IMR-90 (cell line): ENCODE measurements at regions not wholly inside any gene's neighbourhood (a gene's known extent, or its start where the extent isn't known, plus 50 kb on each side); places are given as distances from the start of the nearest gene placed in this dataset.

ENCODE experiments used
- ATAC-seq: fragments of 200-7000 bp; cut with Tn5 transposase; 2 replicates; pipeline ENCODE4 v1.9.1; 2020; ENCODE audit warnings: low read depth, mild to moderate bottlenecking, moderate library complexity
- BruUV-seq: library from RNA; stranded (reverse); fragments of 400-500 nt; replicated peaks from 2 replicates; lab custom pipeline; 2021; lab: Mats Ljungman, UMichigan
- CTCF ChIA-PET: fragments of 300-600 bp; formaldehyde crosslinking; extraction: SDS; loops from one replicate; lab custom pipeline; 2021; ENCODE audit warnings: antibody characterized with exemption; lab: Yijun Ruan, JAX
- POLR2A ChIA-PET: fragments of 300-600 bp; sonication (Branson Sonifier 250); formaldehyde crosslinking; loops from one replicate; lab custom pipeline; 2022; ENCODE audit warnings: antibody characterized with exemption; ENCODE audit not compliant: unreplicated experiment; lab: Charles Lee
- DNase-seq: peaks from one replicate; pipeline ENCODE4 v3.0.0; 2013
- H2AFZ ChIP-seq: replicated peaks from 2 replicates; pipeline ENCODE3; 2013; ENCODE audit warnings: low read length, mild to moderate bottlenecking; ENCODE audit not compliant: poor library complexity
- H2AK5ac ChIP-seq: 2 replicates; pipeline ENCODE4 v1.6.1; 2013; ENCODE audit warnings: low read depth, low read length, inconsistent platforms
- H2AK9ac ChIP-seq: replicated peaks from 2 replicates; pipeline ENCODE3; 2013; ENCODE audit warnings: mild to moderate bottlenecking, low read depth, low read length, moderate library complexity; ENCODE audit not compliant: poor library complexity
- H2BK120ac ChIP-seq: 2 replicates; pipeline ENCODE4 v1.6.1; 2013; ENCODE audit warnings: low read depth, low read length, inconsistent platforms
- H2BK15ac ChIP-seq: 3 replicates; pipeline ENCODE4 v1.6.1; 2013; ENCODE audit warnings: low read depth, low read length, inconsistent platforms
- H2BK20ac ChIP-seq: 2 replicates; pipeline ENCODE4 v1.6.1; 2013; ENCODE audit warnings: low read depth, mild to moderate bottlenecking, inconsistent platforms, low read length, moderate library complexity
- H2BK5ac ChIP-seq: 2 replicates; pipeline ENCODE4 v1.6.1; 2013; ENCODE audit warnings: mild to moderate bottlenecking, low read depth, low read length, inconsistent platforms; ENCODE audit not compliant: poor library complexity, severe bottlenecking
- H3K14ac ChIP-seq: replicated peaks from 2 replicates; pipeline ENCODE4 v1.6.1; 2013; ENCODE audit warnings: low read depth, low read length, inconsistent platforms
- H3K18ac ChIP-seq: 2 replicates; pipeline ENCODE4 v1.6.1; 2013; ENCODE audit warnings: low read depth, low read length, control low read depth
- H3K23ac ChIP-seq: 2 replicates; pipeline ENCODE4 v1.6.1; 2013; ENCODE audit warnings: low read depth, low read length, inconsistent platforms
- H3K27ac ChIP-seq: 2 replicates; pipeline ENCODE4 v1.5.1; 2013; ENCODE audit warnings: mild to moderate bottlenecking, control low read depth, low read length; ENCODE audit not compliant: insufficient read depth
- H3K27me3 ChIP-seq: 2 replicates; pipeline ENCODE4 v1.6.1; 2013; ENCODE audit warnings: low read length; ENCODE audit not compliant: control insufficient read depth, insufficient read depth
- H3K36me3 ChIP-seq: 2 replicates; pipeline ENCODE4 v1.6.1; 2013; ENCODE audit warnings: low read length, mixed read lengths; ENCODE audit not compliant: control insufficient read depth, insufficient read depth
- H3K4ac ChIP-seq: 2 replicates; pipeline ENCODE4 v1.6.1; 2013; ENCODE audit warnings: low read depth, low read length, inconsistent platforms
- H3K4me1 ChIP-seq: 2 replicates; pipeline ENCODE4 v1.6.1; 2013; ENCODE audit warnings: low read length, mixed read lengths; ENCODE audit not compliant: control insufficient read depth, insufficient read depth
- H3K4me2 ChIP-seq: 2 replicates; pipeline ENCODE4 v1.6.1; 2013; ENCODE audit warnings: low read depth, mild to moderate bottlenecking, control low read depth, low read length, moderate library complexity
- H3K4me3 ChIP-seq: 2 replicates; pipeline ENCODE4 v1.5.1; 2013; ENCODE audit warnings: low read depth, mild to moderate bottlenecking, control low read depth, low read length, moderate library complexity; ENCODE audit not compliant: insufficient read depth
- H3K56ac ChIP-seq: 2 replicates; pipeline ENCODE4 v1.6.1; 2013; ENCODE audit warnings: low read length, inconsistent platforms; ENCODE audit not compliant: insufficient read depth; ENCODE audit errors: extremely low read depth
- H3K79me1 ChIP-seq, 2 experiments: 2 replicates each; pipeline ENCODE4 v1.6.1; 2013; ENCODE audit warnings: low read length in 2 of 2, inconsistent platforms in 1 of 2, low read depth in 1 of 2
- H3K9ac ChIP-seq: 2 replicates; pipeline ENCODE4 v1.6.1; 2013; ENCODE audit warnings: low read depth, low read length, control low read depth
- H3K9me1 ChIP-seq: 2 replicates; pipeline ENCODE4 v1.6.1; 2013; ENCODE audit warnings: low read length, inconsistent platforms; ENCODE audit not compliant: insufficient read depth
- H3K9me3 ChIP-seq: 2 replicates; pipeline ENCODE4 v1.6.1; 2013; ENCODE audit warnings: low read length; ENCODE audit not compliant: control insufficient read depth, insufficient read depth
- H4K20me1 ChIP-seq: 2 replicates; pipeline ENCODE4 v1.6.1; 2013; ENCODE audit warnings: low read length, inconsistent platforms; ENCODE audit not compliant: insufficient read depth
- H4K5ac ChIP-seq: 2 replicates; pipeline ENCODE4 v1.6.1; 2013; ENCODE audit warnings: mild to moderate bottlenecking, low read depth, low read length, control low read depth
- H4K8ac ChIP-seq, 2 experiments: 2 replicates each; pipeline ENCODE4 v1.6.1; 2013; ENCODE audit warnings: low read depth in 2 of 2, low read length in 2 of 2, control low read depth in 1 of 2, inconsistent platforms in 1 of 2
- H4K91ac ChIP-seq: 2 replicates; pipeline ENCODE4 v1.6.1; 2013; ENCODE audit warnings: low read depth, low read length, inconsistent platforms; ENCODE audit not compliant: insufficient read depth
- BHLHE40 ChIP-seq: fragments of 150-350 bp; IDR thresholded peaks from 2 replicates; pipeline ENCODE4 v1.6.1; 2016; ENCODE audit warnings: mild to moderate bottlenecking, low read depth, low read length
- CEBPB ChIP-seq: IDR thresholded peaks from 2 replicates; pipeline ENCODE4 v1.6.1; 2012; ENCODE audit warnings: low read depth, low read length, improper control_type of control experiment
- CHD1 ChIP-seq: IDR thresholded peaks from 2 replicates; pipeline ENCODE4 v1.6.1; 2012; ENCODE audit warnings: low read depth, low read length, improper control_type of control experiment
- FOS ChIP-seq: fragments of 150-350 bp; IDR thresholded peaks from 2 replicates; pipeline ENCODE4 v1.6.1; 2016; ENCODE audit warnings: low read depth, low read length
- MAFK ChIP-seq: IDR thresholded peaks from 2 replicates; pipeline ENCODE4 v1.6.1; 2012; ENCODE audit warnings: low read depth, low read length, improper control_type of control experiment
- MAZ ChIP-seq: IDR thresholded peaks from 2 replicates; pipeline ENCODE4 v1.6.1; 2012; ENCODE audit warnings: low read depth, mild to moderate bottlenecking, low read length, improper control_type of control experiment, moderate library complexity, borderline replicate concordance
- MXI1 ChIP-seq: IDR thresholded peaks from 2 replicates; pipeline ENCODE4 v1.6.1; 2012; ENCODE audit warnings: low read depth, mild to moderate bottlenecking, low read length, moderate library complexity, borderline replicate concordance
- NFE2L2 ChIP-seq: fragments of 150-350 bp; IDR thresholded peaks from 2 replicates; pipeline ENCODE4 v1.6.1; 2016; ENCODE audit warnings: low read depth, mild to moderate bottlenecking, low read length
- POLR2A ChIP-seq: IDR thresholded peaks from 2 replicates; pipeline ENCODE4 v1.6.1; 2012; ENCODE audit warnings: mild to moderate bottlenecking, low read depth, low read length
- RAD21 ChIP-seq: IDR thresholded peaks from 2 replicates; pipeline ENCODE4 v1.6.1; 2012; ENCODE audit warnings: low read length, improper control_type of control experiment
- RCOR1 ChIP-seq: IDR thresholded peaks from 2 replicates; pipeline ENCODE4 v1.6.1; 2012; ENCODE audit warnings: mild to moderate bottlenecking, low read length, improper control_type of control experiment; ENCODE audit not compliant: insufficient replicate concordance
- RFX5 ChIP-seq: IDR thresholded peaks from 2 replicates; pipeline ENCODE4 v1.8.0; 2012; ENCODE audit warnings: low read depth, mild to moderate bottlenecking, low read length, moderate library complexity
- SMC3 ChIP-seq: fragments of 150-350 bp; IDR thresholded peaks from 2 replicates; pipeline ENCODE4 v1.6.1; 2016; ENCODE audit warnings: low read depth, mild to moderate bottlenecking, antibody characterized with exemption, low read length, moderate library complexity
- WGBS, 2 experiments: methylation state at CpG; one replicate each; pipeline versions ENCODE4 v1.1.5 to v1.1.7; 2013; ENCODE audit warnings: missing lambda C conversion rate in 2 of 2; ENCODE audit not compliant: insufficient read length in 1 of 2; ENCODE audit errors: extremely low coverage in 2 of 2; 5-methylcytosine and 5-hydroxymethylcytosine counted together
- dilution Hi-C: fragments of 300-500 bp; cut with HindIII; formaldehyde crosslinking; loops from one replicate; pipeline ENCODE4 v1.14.3; 2018; ENCODE audit warnings: low sequenced_read_pairs; ENCODE audit not compliant: unreplicated experiment
- in situ Hi-C: fragments of 300-500 bp; cut with MboI; formaldehyde crosslinking; loops from 3 replicates; pipeline ENCODE4 v1.14.3; 2019; ENCODE audit warnings: low sequenced_read_pairs, inconsistent platforms, mixed read lengths
- intact Hi-C: fragments of 100-400 bp; cut with micrococcal nuclease; formaldehyde crosslinking; loops from 2 replicates; pipeline ENCODE4 v1.10.0; 2022
- TF ChIP-seq, protein P1 (sequence below): fragments of 150-350 bp; IDR thresholded peaks from 2 replicates; pipeline ENCODE4 v1.6.1; 2017; ENCODE audit warnings: mild to moderate bottlenecking, antibody characterized with exemption, low read length, low read depth
- TF ChIP-seq, protein P2 (sequence below): conservative IDR thresholded peaks from 2 replicates; pipeline ENCODE4 v1.5.1; 2012; ENCODE audit warnings: mild to moderate bottlenecking, low read depth, low read length, improper control_type of control experiment
- TF ChIP-seq, protein P3 (sequence below): fragments of 150-350 bp; IDR thresholded peaks from 2 replicates; pipeline ENCODE4 v1.6.1; 2016; ENCODE audit warnings: low read depth, mild to moderate bottlenecking, low read length, moderate library complexity, borderline replicate concordance

DNA sequence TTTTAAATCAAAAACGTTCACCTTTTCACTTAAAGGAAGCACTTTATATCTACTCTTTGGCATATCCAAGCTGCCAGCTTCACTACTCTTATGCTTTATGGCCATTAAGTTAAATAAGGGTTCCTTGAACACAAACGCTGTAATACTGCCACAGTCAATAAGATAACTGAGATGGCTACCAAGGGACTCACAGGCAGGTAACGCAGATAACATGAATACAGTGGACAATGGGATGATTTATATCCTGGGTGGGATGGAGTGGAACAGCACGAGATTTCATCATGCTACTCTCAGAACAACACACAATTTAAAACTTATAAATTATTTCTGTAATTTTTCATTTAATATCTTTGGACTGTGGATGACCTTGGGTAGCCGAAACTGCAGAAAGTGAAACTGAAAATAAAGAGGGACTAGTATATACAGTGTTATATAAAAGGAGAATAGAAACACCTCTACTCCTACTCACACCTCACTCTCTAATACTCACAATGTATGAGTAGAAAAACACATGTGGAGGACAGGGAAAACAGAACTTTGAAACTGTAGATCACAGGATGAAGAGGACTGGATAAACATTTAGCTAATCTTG is 367.3 kb downstream of the C12orf50 start:
- H2BK5ac ChIP-seq: no peak overlapping the region
- H3K56ac ChIP-seq: no peak overlapping the region
- 100% methylated on average over 1 of the region's 5 CpGs for WGBS, 2 experiments
- in situ Hi-C loops: no loop called here
- H3K79me1 ChIP-seq: no peaks in the 10 kb centered on the region
- no peaks in the 10 kb centered on the region for H3K36me3 ChIP-seq
- H2BK120ac ChIP-seq: peak overlapping the region; percentile 24
- ChIA-PET POLR2A (no interaction called here), CTCF (no interaction called here)
- no peaks in the 10 kb centered on the region for H3K9me1 ChIP-seq
- H2BK20ac ChIP-seq: peak overlapping the region; percentile 62; the same call in 1 of the 2 replicates
- DNase-seq (peak; percentile 3), ATAC-seq (peak; percentile 76)
- H4K91ac ChIP-seq: no peak overlapping the region
- dilution Hi-C loops: no loop called here
- H3K14ac ChIP-seq: 0 out of 2 replicates have a peak overlapping the region, but pooled peaks have one; percentile 63
- H3K27me3 ChIP-seq: no peaks in the 10 kb centered on the region
- no peak overlapping the region for H2AFZ ChIP-seq
- BruUV-seq: no TSS peak
- H3K4me3 ChIP-seq: no peak overlapping the region; the same call in 1 of the 2 replicates
- peak overlapping the region; percentile 54; the same call in 1 of the 2 replicates for H4K5ac ChIP-seq
- H3K18ac ChIP-seq: peak overlapping the region; percentile 28; the same call in 1 of the 2 replicates
- H2AK5ac ChIP-seq: no peak overlapping the region
- intact Hi-C loops: loop anchor here (5.0 kb wide), 1 partner anchor 185 kb away; no protein-coding TSS in a partner anchor
- no peak overlapping the region for H2AK9ac ChIP-seq
- H3K4ac ChIP-seq: no peak overlapping the region
- no peak overlapping the region for H3K27ac ChIP-seq
- H3K4me2 ChIP-seq: peak overlapping the region; percentile 90; the same call in 1 of the 2 replicates
- no peak overlapping the region for H3K23ac ChIP-seq
- peak overlapping the region in 1 of 2 experiments; percentile 58; a peak in 2 of 4 replicates for H4K8ac ChIP-seq
- no peak for TF ChIP-seq MAFK
- TF ChIP-seq POLR2A: no peak
- TF ChIP-seq FOS: no peak
- no peak for TF ChIP-seq CEBPB
- TF ChIP-seq, protein P1, sequence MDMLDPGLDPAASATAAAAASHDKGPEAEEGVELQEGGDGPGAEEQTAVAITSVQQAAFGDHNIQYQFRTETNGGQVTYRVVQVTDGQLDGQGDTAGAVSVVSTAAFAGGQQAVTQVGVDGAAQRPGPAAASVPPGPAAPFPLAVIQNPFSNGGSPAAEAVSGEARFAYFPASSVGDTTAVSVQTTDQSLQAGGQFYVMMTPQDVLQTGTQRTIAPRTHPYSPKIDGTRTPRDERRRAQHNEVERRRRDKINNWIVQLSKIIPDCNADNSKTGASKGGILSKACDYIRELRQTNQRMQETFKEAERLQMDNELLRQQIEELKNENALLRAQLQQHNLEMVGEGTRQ: no peak
- TF ChIP-seq NFE2L2: no peak
- TF ChIP-seq, protein P2, sequence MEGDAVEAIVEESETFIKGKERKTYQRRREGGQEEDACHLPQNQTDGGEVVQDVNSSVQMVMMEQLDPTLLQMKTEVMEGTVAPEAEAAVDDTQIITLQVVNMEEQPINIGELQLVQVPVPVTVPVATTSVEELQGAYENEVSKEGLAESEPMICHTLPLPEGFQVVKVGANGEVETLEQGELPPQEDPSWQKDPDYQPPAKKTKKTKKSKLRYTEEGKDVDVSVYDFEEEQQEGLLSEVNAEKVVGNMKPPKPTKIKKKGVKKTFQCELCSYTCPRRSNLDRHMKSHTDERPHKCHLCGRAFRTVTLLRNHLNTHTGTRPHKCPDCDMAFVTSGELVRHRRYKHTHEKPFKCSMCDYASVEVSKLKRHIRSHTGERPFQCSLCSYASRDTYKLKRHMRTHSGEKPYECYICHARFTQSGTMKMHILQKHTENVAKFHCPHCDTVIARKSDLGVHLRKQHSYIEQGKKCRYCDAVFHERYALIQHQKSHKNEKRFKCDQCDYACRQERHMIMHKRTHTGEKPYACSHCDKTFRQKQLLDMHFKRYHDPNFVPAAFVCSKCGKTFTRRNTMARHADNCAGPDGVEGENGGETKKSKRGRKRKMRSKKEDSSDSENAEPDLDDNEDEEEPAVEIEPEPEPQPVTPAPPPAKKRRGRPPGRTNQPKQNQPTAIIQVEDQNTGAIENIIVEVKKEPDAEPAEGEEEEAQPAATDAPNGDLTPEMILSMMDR: no peak
- no peak for TF ChIP-seq CHD1
- TF ChIP-seq MAZ: no peak
- no peak for TF ChIP-seq SMC3
- TF ChIP-seq RFX5: no peak
- no peak for TF ChIP-seq RCOR1
- no peak for TF ChIP-seq MXI1
- TF ChIP-seq, protein P3, sequence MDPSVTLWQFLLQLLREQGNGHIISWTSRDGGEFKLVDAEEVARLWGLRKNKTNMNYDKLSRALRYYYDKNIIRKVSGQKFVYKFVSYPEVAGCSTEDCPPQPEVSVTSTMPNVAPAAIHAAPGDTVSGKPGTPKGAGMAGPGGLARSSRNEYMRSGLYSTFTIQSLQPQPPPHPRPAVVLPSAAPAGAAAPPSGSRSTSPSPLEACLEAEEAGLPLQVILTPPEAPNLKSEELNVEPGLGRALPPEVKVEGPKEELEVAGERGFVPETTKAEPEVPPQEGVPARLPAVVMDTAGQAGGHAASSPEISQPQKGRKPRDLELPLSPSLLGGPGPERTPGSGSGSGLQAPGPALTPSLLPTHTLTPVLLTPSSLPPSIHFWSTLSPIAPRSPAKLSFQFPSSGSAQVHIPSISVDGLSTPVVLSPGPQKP: no peak
- no peak for TF ChIP-seq BHLHE40
- no peak for TF ChIP-seq RAD21
- no peaks in the 10 kb centered on the region for H3K9me3 ChIP-seq
- no peaks in the 10 kb centered on the region for H4K20me1 ChIP-seq
- peaks cover 3% of the 10 kb centered on the region; the same call in 1 of the 2 replicates for H3K4me1 ChIP-seq
- no peak overlapping the region for H3K9ac ChIP-seq
- no peak overlapping the region for H2BK15ac ChIP-seq
